Muscle layer of duodenum (tissue), 2 donors: ENCODE measurements at regions not wholly inside any gene's neighbourhood (a gene's known extent, or its start where the extent isn't known, plus 50 kb on each side); places are given as distances from the start of the nearest gene placed in this dataset.
"Not testable (repeated sequence)": the region's sequence is repeated elsewhere in the genome, so short reads cannot be mapped to it uniquely, and the experiment has no call there.

Experiments used
- H3K27ac ChIP-seq: one replicate; pipeline ENCODE4 v1.7.0; 2013; ENCODE audit warnings: mild to moderate bottlenecking, low read length
- H3K27me3 ChIP-seq: one replicate; pipeline ENCODE4 v1.7.0; 2013; ENCODE audit warnings: low read depth, mild to moderate bottlenecking, control low read depth, low read length
- H3K36me3 ChIP-seq, 2 donors: one replicate each; pipeline ENCODE4 v1.7.0; 2013; ENCODE audit warnings: low read length in 2 of 2, control low read depth in 1 of 2, mild to moderate bottlenecking in 1 of 2; ENCODE audit not compliant: insufficient read depth in 2 of 2, control insufficient read depth in 1 of 2
- H3K4me1 ChIP-seq, 2 donors: one replicate each; pipeline ENCODE4 v1.7.0; 2013; ENCODE audit warnings: low read length in 2 of 2, mild to moderate bottlenecking in 2 of 2, control low read depth in 1 of 2, moderate library complexity in 1 of 2; ENCODE audit not compliant: insufficient read depth in 2 of 2, control insufficient read depth in 1 of 2
- H3K4me3 ChIP-seq, 2 donors: one replicate each; pipeline ENCODE4 v1.7.0; 2013; ENCODE audit warnings: low read length in 2 of 2, low read depth in 1 of 2, mild to moderate bottlenecking in 1 of 2
- H3K9me3 ChIP-seq, 2 donors: one replicate each; pipeline ENCODE4 v1.7.0; 2013; ENCODE audit warnings: low read length in 2 of 2, control low read depth in 1 of 2, mild to moderate bottlenecking in 1 of 2; ENCODE audit not compliant: control insufficient read depth in 1 of 2
- donor health status: healthy.

GRCh38 chr9:22650946-22651345 is 204.3 kb downstream of the DMRTA1 start:
- Histone ChIP-seq H3K27ac (no peak overlapping the region), H3K27me3 (no peaks in the 10 kb centered on the region), H3K4me1 (peaks cover 0 to 7% of the 10 kb centered on the region in 2 donors), H3K36me3 (no peaks in the 10 kb centered on the region), H3K4me3 (no peak overlapping the region), H3K9me3 (no peaks in the 10 kb centered on the region)

GRCh38 chr9:22654833-22655232 is 208.2 kb downstream of the DMRTA1 start:
- peaks cover 0 to 4% of the 10 kb centered on the region in 2 donors for H3K4me1 ChIP-seq
- no peaks in the 10 kb centered on the region for H3K9me3 ChIP-seq
- H3K27me3 ChIP-seq, result no peaks in the 10 kb centered on the region
- H3K4me3 ChIP-seq, result no peak overlapping the region
- H3K36me3 ChIP-seq, result no peaks in the 10 kb centered on the region
- no peak overlapping the region for H3K27ac ChIP-seq

DNA sequence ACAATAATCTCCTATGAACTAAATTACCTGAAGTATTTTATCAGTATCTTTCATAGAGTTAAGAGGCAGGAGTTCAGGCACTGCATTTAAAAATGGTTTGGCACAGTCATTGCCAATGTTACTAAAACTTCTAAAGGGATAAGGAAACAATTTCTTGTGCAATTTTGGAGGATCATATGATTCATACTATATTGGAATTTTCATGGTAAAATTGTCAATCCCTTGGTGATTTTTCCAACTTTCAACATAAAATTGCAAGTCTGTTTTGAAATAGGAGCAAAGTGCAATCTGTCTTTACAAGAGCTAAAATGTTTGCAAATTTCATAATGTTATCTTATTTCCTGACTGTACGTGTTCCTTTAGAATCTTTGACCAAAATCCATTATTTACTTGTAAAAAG is 211.1 kb downstream of the DMRTA1 start:
- no peaks in the 10 kb centered on the region for H3K9me3 ChIP-seq
- H3K4me1 ChIP-seq, result no peaks in the 10 kb centered on the region
- H3K36me3 ChIP-seq, result no peaks in the 10 kb centered on the region
- H3K27me3 ChIP-seq, result no peaks in the 10 kb centered on the region
- H3K4me3 ChIP-seq, result no peak overlapping the region
- H3K27ac ChIP-seq, result no peak overlapping the region

GRCh38 chr9:22658484-22658883 is 211.9 kb downstream of the DMRTA1 start:
- H3K27ac ChIP-seq, H3K27me3 ChIP-seq, H3K4me1 ChIP-seq, H3K4me3 ChIP-seq, H3K36me3 ChIP-seq, H3K9me3 ChIP-seq: not testable (repeated sequence)

DNA sequence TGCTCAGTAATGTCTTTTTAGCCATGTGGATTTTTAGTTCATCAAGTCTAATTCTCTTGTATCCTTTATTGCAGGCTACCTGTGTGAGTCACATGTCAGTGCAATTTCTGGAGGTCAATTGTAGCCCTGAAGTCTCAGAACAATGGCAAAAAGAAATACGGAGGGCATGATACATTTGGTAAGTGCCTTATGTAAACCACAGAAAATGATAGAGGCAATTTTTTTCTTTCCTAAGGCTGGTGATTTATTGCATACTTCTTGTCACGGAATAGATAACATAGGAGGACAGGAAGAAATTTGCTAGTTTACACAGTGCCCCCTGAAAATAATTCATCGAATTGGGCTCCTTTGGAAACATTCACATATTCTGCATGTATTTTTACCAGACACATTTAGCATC is 235.9 kb downstream of the DMRTA1 start:
- Histone ChIP-seq H3K4me3 (no peak overlapping the region), H3K27ac (no peak overlapping the region), H3K4me1 (peaks cover 0 to 6% of the 10 kb centered on the region in 2 donors)

DNA sequence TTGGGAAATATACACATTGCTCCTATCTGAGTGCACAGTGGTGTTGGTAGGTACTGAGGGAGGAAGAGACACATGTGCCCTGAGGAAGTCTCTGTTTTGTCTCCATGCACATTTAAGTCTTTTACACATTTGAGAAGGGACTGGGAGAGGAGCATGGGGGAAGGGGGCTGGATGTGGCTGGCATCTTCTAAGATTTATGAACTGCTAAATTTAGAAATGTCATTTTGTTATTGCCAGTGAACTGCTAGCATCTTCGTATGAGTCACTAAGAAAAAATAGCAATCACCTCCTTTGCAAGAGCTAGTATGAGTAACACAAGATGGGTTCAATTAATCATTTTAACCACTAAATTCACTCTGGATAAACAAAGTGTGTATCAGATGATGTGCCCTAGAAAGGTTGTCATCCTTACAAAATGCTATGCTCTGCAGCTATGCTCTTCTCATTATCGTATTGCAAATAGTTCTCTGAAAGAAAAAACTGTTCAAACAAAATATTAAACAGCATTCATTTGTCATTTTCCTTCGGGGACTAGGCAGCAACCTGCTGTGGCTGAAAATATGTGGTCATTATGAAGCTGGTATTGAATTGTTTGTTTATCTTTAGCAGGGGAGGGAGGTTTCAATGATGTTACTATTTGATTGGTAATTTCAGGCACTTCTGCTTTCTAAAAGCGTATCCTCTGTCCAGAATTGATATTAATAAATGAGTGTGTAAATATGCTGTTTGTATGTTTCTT is 236.5 kb downstream of the DMRTA1 start:
- H3K4me1 ChIP-seq, result peaks cover 0 to 6% of the 10 kb centered on the region in 2 donors
- no peaks in the 10 kb centered on the region for H3K9me3 ChIP-seq
- no peak overlapping the region for H3K27ac ChIP-seq
- no peaks in the 10 kb centered on the region for H3K36me3 ChIP-seq
- H3K27me3 ChIP-seq, result no peaks in the 10 kb centered on the region
- no peak overlapping the region for H3K4me3 ChIP-seq

More for the DNA sequence above, 235.9 kb downstream of the DMRTA1 start:
- Histone ChIP-seq H3K36me3 (no peaks in the 10 kb centered on the region), H3K9me3 (no peaks in the 10 kb centered on the region), H3K27me3 (no peaks in the 10 kb centered on the region)

GRCh38 chr9:22683700-22684075 is 237.1 kb downstream of the DMRTA1 start:
- no peak overlapping the region for H3K4me3 ChIP-seq
- H3K36me3 ChIP-seq, result no peaks in the 10 kb centered on the region
- H3K27me3 ChIP-seq, result no peaks in the 10 kb centered on the region
- peaks cover 0 to 6% of the 10 kb centered on the region in 2 donors for H3K4me1 ChIP-seq
- no peak overlapping the region for H3K27ac ChIP-seq
- no peaks in the 10 kb centered on the region for H3K9me3 ChIP-seq

DNA sequence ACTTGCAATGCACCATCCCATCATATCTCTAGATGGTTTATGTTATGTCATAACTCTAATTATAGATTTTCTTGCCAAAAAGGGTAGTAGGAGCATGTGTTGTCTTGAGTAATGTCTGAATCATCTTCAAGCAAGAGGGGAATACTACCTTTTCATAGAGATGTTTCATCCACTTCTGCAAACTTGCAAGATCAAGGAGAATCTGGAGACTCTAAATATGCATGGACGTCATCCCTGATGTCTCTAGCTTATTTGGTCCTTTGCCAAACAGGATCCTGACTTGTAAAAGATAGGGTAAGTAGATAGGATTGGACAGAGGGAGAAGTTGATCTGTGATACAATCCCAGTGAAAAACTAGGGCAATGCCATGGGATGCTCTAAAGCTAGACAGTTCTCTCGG is 246.5 kb downstream of the DMRTA1 start:
- Histone ChIP-seq H3K4me1 (no peaks in the 10 kb centered on the region), H3K9me3 (no peaks in the 10 kb centered on the region), H3K4me3 (no peak overlapping the region), H3K36me3 (no peaks in the 10 kb centered on the region), H3K27me3 (no peaks in the 10 kb centered on the region), H3K27ac (no peak overlapping the region)

GRCh38 chr9:22700171-22700570 is 253.5 kb downstream of the DMRTA1 start:
- Histone ChIP-seq H3K4me3 (no peak overlapping the region), H3K4me1 (no peaks in the 10 kb centered on the region), H3K9me3 (no peaks in the 10 kb centered on the region), H3K27ac (no peak overlapping the region), H3K36me3 (no peaks in the 10 kb centered on the region), H3K27me3 (no peaks in the 10 kb centered on the region)

DNA sequence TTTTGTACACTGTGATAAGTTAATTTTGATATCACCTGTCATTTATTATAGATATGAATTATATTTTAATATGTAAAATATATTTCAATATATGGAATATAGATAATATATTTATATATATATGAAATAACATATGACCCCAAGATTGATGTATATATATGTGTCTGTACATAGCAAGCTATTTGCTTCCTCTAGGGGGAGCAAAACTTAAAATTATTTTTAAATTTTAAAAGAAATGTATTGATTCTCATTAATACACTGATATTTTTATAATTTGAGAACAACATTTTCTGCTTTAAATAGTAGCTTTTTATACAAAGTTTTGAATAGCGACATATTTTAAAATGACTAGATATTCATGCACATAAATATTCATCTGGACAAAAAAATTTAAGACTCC is 272.0 kb downstream of the DMRTA1 start:
- H3K4me1 ChIP-seq, result no peaks in the 10 kb centered on the region
- H3K27ac ChIP-seq, result no peak overlapping the region
- peaks cover 0 to 4% of the 10 kb centered on the region in 2 donors for H3K9me3 ChIP-seq

DNA sequence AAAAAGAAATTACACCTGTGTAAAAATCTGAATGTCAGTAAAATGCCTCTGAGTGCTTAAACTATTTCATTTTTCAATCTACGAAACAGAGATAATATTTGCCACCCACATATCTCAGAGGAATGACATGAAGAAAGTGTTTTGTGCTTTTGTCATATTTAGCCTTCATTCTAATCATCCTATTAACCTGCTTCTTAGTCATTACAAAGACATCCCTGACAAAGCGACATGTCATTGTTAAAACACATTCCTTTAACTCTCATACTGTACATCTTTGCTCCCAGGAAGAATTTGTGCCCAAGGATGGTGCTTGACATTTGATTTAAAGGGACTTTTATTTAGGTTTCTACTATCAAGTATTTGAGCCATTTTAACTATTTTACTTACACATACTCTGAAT is 275.9 kb downstream of the DMRTA1 start:
- Histone ChIP-seq H3K9me3 (no peaks in the 10 kb centered on the region), H3K27ac (no peak overlapping the region), H3K4me1 (no peaks in the 10 kb centered on the region), H3K27me3 (no peaks in the 10 kb centered on the region), H3K4me3 (no peak overlapping the region), H3K36me3 (no peaks in the 10 kb centered on the region)

More for the DNA sequence above, 272.0 kb downstream of the DMRTA1 start:
- Histone ChIP-seq H3K36me3 (no peaks in the 10 kb centered on the region), H3K27me3 (no peaks in the 10 kb centered on the region), H3K4me3 (no peak overlapping the region)

DNA sequence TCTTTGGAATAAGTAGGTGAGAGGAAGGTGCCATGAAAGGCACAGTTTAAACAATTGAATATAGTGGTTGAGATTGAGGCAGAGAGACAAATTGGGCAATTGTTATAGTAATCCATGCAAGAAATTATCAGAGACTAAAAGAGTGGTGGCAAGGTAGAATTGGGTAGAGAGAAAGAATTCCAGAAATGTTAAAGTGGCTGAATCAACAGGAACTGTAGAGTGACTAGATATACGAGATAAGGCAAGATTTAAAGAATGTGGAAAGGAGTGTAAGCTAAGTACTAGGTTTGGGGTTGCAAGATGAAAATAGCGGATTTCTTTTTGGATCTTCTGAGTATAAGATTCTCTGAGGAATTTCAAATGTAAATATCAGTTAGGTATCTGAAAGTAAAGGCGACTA is 285.2 kb downstream of the DMRTA1 start:
- Histone ChIP-seq H3K9me3 (no peaks in the 10 kb centered on the region), H3K27me3 (no peaks in the 10 kb centered on the region), H3K36me3 (no peaks in the 10 kb centered on the region), H3K4me3 (no peak overlapping the region), H3K4me1 (no peaks in the 10 kb centered on the region), H3K27ac (no peak overlapping the region)
